Cardiac muscle cell (in vitro differentiated cells and primary cell): ENCODE measurements at regions not wholly inside any gene's neighbourhood (a gene's known extent, or its start where the extent isn't known, plus 50 kb on each side); places are given as distances from the start of the nearest gene placed in this dataset.

Experiments used
- DNase-seq, 2 donors: peaks; one replicate each; pipeline versions ENCODE4 v3.0.0 to v3.0.0-alpha.2; 2010 to 2017; ENCODE audit warnings: low read depth in 1 of 2, low spot score in 1 of 2
- H3K27ac ChIP-seq: fragments of 200-600 bp; sonication (generic); 2 replicates; pipeline ENCODE4 v1.5.1; 2016
- H3K27me3 ChIP-seq: fragments of 200-600 bp; sonication (generic); 2 replicates; pipeline ENCODE4 v1.6.0; 2016; ENCODE audit warnings: control low read depth
- H3K36me3 ChIP-seq: fragments of 200-600 bp; sonication (generic); 2 replicates; pipeline ENCODE4 v1.5.1; 2016; ENCODE audit warnings: control low read depth
- H3K4me1 ChIP-seq: fragments of 200-600 bp; sonication (generic); 2 replicates; pipeline ENCODE4 v1.8.1; 2017; ENCODE audit warnings: low read depth, mild to moderate bottlenecking, mixed run types
- H3K4me3 ChIP-seq: fragments of 200-600 bp; sonication (generic); 2 replicates; pipeline ENCODE4 v1.5.1; 2016; ENCODE audit warnings: mild to moderate bottlenecking
- H3K9me3 ChIP-seq: fragments of 200-600 bp; sonication (generic); 2 replicates; pipeline ENCODE4 v1.5.1; 2017; ENCODE audit warnings: low read depth, mild to moderate bottlenecking, control low read depth
- TF ChIP-seq, protein P1 (sequence below): IDR thresholded peaks from 2 replicates; pipeline ENCODE4 v1.5.1; 2012; ENCODE audit warnings: low read depth, mild to moderate bottlenecking, low read length

DNA sequence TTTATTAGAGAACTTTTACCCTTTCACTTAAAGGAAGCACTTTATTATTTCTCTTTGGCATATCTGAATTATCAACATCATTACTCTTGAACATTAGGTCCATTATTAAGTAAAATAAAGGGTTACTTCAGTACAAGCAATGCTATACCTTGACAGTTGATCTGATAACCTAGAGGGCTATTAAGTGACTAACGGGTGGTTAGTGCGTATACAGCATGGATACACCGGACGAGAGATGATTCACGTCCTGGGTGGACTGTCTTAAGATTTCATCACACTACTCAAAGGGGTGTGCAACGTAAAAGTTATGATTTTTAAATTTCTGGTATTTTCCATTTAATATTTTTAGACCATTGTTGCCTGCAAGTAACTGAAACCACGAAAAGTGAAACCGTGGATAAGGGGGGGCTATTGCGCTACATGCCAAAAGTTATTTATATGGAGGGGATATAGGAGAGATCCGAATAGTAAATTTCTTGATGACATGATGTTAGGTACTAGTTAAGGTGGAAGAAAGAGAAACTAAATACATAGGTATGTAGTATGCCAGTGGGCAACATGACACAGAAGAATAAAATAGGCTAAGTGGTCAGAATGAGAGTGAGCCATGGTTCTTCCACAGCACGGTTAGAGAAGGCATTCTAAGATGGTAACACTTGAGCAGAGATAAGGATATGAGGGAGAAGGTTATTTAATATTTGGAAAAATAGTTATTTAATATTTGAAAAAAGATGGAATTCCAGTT lies 230.8 kb upstream of the ANKRD50 start:
- peaks cover 7% of the 10 kb centered on the region for H3K4me1 ChIP-seq
- TF ChIP-seq, protein P1, sequence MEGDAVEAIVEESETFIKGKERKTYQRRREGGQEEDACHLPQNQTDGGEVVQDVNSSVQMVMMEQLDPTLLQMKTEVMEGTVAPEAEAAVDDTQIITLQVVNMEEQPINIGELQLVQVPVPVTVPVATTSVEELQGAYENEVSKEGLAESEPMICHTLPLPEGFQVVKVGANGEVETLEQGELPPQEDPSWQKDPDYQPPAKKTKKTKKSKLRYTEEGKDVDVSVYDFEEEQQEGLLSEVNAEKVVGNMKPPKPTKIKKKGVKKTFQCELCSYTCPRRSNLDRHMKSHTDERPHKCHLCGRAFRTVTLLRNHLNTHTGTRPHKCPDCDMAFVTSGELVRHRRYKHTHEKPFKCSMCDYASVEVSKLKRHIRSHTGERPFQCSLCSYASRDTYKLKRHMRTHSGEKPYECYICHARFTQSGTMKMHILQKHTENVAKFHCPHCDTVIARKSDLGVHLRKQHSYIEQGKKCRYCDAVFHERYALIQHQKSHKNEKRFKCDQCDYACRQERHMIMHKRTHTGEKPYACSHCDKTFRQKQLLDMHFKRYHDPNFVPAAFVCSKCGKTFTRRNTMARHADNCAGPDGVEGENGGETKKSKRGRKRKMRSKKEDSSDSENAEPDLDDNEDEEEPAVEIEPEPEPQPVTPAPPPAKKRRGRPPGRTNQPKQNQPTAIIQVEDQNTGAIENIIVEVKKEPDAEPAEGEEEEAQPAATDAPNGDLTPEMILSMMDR, result no peak
- no peaks in the 10 kb centered on the region for H3K9me3 ChIP-seq
- DNase-seq, result peak in 1 of 2 donors; percentile 65
- no peaks in the 10 kb centered on the region for H3K27me3 ChIP-seq
- no peaks in the 10 kb centered on the region for H3K36me3 ChIP-seq
- H3K27ac ChIP-seq, result no peak overlapping the region
- no peak overlapping the region for H3K4me3 ChIP-seq

DNA sequence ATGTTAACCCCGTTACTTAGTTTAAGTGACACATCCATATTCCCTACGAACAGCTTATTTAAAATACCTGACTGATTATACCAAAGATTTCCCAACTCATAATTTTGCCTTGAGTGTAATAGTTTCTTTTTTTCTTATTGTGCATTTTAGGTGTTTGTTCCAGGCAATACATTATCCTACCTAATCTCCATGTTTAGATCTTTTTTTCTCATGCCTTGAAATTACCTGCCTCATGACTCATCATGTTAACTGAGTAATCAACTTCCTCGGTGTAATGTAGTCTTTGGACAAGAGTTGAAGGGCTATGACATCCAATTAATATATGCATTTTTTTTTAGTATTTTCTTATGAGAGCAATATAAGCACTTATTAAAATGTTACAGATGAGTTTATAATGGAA lies 228.7 kb upstream of the ANKRD50 start:
- H3K4me3 ChIP-seq, result no peak overlapping the region
- H3K27ac ChIP-seq, result no peak overlapping the region
- H3K27me3 ChIP-seq, result no peaks in the 10 kb centered on the region
- H3K36me3 ChIP-seq, result no peaks in the 10 kb centered on the region
- H3K9me3 ChIP-seq, result no peaks in the 10 kb centered on the region
- TF ChIP-seq, protein P1, result no peak
- DNase-seq, result no peak
- H3K4me1 ChIP-seq, result peaks cover 26% of the 10 kb centered on the region

DNA sequence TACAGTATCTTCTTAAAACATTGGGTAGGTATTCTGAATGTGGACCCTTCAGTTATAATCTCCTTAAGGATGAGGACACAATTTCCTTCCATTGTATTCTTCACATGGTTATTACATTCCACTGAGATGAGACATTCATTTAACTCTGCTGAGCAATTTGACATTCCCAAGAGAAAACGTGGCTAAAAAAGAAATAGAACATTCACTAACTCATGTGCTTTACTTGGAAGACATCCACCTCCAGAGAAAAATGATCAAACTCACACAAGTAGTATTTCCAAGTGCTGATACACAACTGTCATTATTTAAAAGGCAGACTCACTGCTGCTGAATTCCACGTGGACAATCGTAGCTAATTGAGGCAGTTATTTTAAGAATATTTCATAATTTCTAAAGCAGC lies 227.9 kb upstream of the ANKRD50 start:
- Histone ChIP-seq H3K36me3 (no peaks in the 10 kb centered on the region), H3K4me3 (no peak overlapping the region), H3K9me3 (no peaks in the 10 kb centered on the region), H3K27me3 (no peaks in the 10 kb centered on the region), H3K4me1 (peaks cover 35% of the 10 kb centered on the region), H3K27ac (no peak overlapping the region)
- peak in 1 of 2 donors; percentile 96 for DNase-seq
- TF ChIP-seq, protein P1, result no peak

DNA sequence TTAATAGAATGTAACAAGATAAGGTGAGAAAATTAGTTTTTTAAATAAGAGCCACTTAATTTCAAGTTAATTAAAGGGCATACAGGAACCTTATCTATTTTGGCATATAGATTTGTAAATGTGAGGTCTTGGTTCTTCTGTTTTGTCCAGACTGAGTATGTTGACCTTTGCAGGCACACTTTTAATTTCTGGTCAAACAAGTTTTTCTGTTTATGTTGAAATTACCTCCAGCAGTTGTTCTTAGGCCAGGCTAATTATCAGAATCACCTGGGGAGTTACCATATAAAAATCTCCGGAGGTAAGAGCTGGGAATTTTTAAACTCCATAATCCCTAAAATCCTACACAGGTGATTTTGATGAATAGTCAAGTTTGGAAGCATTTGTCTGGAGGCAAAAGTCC lies 227.4 kb upstream of the ANKRD50 start:
- Histone ChIP-seq H3K27ac (no peak overlapping the region), H3K4me1 (peaks cover 40% of the 10 kb centered on the region), H3K4me3 (no peak overlapping the region), H3K9me3 (no peaks in the 10 kb centered on the region), H3K36me3 (no peaks in the 10 kb centered on the region), H3K27me3 (no peaks in the 10 kb centered on the region)
- no peak for DNase-seq
- TF ChIP-seq, protein P1, result no peak

DNA sequence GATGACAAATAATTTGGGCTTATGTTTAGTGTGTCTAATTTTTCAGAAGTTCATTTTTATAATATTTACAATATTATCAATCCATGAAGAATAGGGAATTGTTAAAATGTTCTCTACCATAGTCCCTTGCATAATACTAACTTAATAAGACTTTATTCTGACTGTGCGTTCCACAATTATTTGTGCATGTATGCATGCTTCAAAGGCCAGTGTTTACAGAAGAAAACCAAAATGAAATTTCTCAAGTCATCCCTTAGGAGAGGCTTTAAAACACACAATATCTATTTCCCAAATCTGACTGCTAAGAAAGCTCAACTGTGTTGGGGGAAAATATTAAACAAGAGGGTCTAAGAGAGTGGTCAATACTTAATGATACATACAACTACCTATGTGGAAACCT lies 226.3 kb upstream of the ANKRD50 start:
- no peak for DNase-seq
- TF ChIP-seq, protein P1, result no peak
- H3K9me3 ChIP-seq, result no peaks in the 10 kb centered on the region

More for the DNA sequence above, 226.3 kb upstream of the ANKRD50 start:
- Histone ChIP-seq H3K4me1 (peaks cover 51% of the 10 kb centered on the region), H3K36me3 (no peaks in the 10 kb centered on the region), H3K4me3 (no peak overlapping the region), H3K27me3 (no peaks in the 10 kb centered on the region), H3K27ac (no peak overlapping the region)
